PC-3 (cell line): ENCODE measurements at regions not wholly inside any gene's neighbourhood (a gene's known extent, or its start where the extent isn't known, plus 50 kb on each side); places are given as distances from the start of the nearest gene placed in this dataset.
A peak's percentile ranks its signal among the peaks of the same experiment; 100 is the strongest.

Experiments
- ATAC-seq: fragments of 200-7000 bp; cut with Tn5 transposase; 2 replicates; pipeline ENCODE4 v1.9.1; 2020; ENCODE audit warnings: mild to moderate bottlenecking, moderate library complexity
- BruUV-seq: library from RNA; stranded (reverse); fragments of 400-500 nt; replicated peaks from 2 replicates; lab custom pipeline; 2021; lab: Mats Ljungman, UMichigan
- CTCF ChIA-PET: fragments of 300-600 bp; sonication (Branson Sonifier 250); formaldehyde crosslinking; loops from one replicate; lab custom pipeline; 2022; ENCODE audit warnings: antibody characterized with exemption; lab: Charles Lee
- POLR2A ChIA-PET: fragments of 300-600 bp; sonication (Branson Sonifier 250); formaldehyde crosslinking; loops from one replicate; lab custom pipeline; 2022; ENCODE audit warnings: antibody characterized with exemption; ENCODE audit not compliant: unreplicated experiment; lab: Charles Lee
- DNase-seq: peaks from one replicate; pipeline ENCODE4 v3.0.0-alpha.2; 2015
- H2AFZ ChIP-seq: fragments of 300-600 bp; sonication (generic); 2 replicates; pipeline ENCODE4 v1.6.0; 2016; ENCODE audit warnings: antibody characterized with exemption, low read length
- H3F3A ChIP-seq: fragments of 300-600 bp; sonication (generic); one replicate; pipeline ENCODE4 v1.6.0; 2017; ENCODE audit warnings: antibody characterized with exemption, low read length, control low read depth, mild to moderate bottlenecking; ENCODE audit not compliant: unreplicated experiment
- H3K27ac ChIP-seq: fragments of 300-600 bp; sonication (generic); 2 replicates; pipeline ENCODE4 v1.5.1; 2016; ENCODE audit warnings: mild to moderate bottlenecking, low read length
- H3K27me3 ChIP-seq: fragments of 300-600 bp; sonication (generic); 2 replicates; pipeline ENCODE4 v1.6.1; 2016; ENCODE audit warnings: low read length, mixed read lengths
- H3K36me3 ChIP-seq: fragments of 300-600 bp; sonication (generic); 2 replicates; pipeline ENCODE4 v1.6.1; 2016; ENCODE audit warnings: low read depth, mixed run types, low read length, mixed read lengths
- H3K4me1 ChIP-seq: fragments of 300-600 bp; sonication (generic); 2 replicates; pipeline ENCODE4 v1.5.1; 2016; ENCODE audit warnings: low read length; ENCODE audit not compliant: insufficient read depth
- H3K4me2 ChIP-seq: fragments of 300-600 bp; sonication (generic); 2 replicates; pipeline ENCODE4 v1.6.0; 2016; ENCODE audit warnings: low read length
- H3K4me3 ChIP-seq: fragments of 300-600 bp; sonication (generic); 2 replicates; pipeline ENCODE4 v1.5.1; 2016; ENCODE audit warnings: mild to moderate bottlenecking, low read length, mixed read lengths
- H3K79me2 ChIP-seq: fragments of 300-600 bp; sonication (generic); 2 replicates; pipeline ENCODE4 v1.6.1; 2017; ENCODE audit warnings: low read length, mixed read lengths
- H3K9ac ChIP-seq: fragments of 300-600 bp; sonication (generic); 2 replicates; pipeline ENCODE4 v1.6.0; 2016; ENCODE audit warnings: mild to moderate bottlenecking, low read length
- H3K9me2 ChIP-seq: fragments of 300-600 bp; sonication (generic); replicated peaks from 2 replicates; pipeline ENCODE4 v1.6.1; 2016; ENCODE audit warnings: mixed run types, low read length, mixed read lengths
- H3K9me3 ChIP-seq: fragments of 300-600 bp; sonication (generic); 2 replicates; pipeline ENCODE4 v1.6.1; 2016; ENCODE audit warnings: low read length, mixed read lengths
- H4K20me1 ChIP-seq: fragments of 300-600 bp; sonication (generic); 2 replicates; pipeline ENCODE4 v1.6.1; 2016; ENCODE audit warnings: low read length, mixed read lengths
- CTCF ChIP-seq: fragments of 300-600 bp; sonication (generic); conservative IDR thresholded peaks from 2 replicates; pipeline ENCODE4 v1.5.1; 2017; ENCODE audit warnings: antibody characterized with exemption, low read depth, mild to moderate bottlenecking, low read length
- EZH2 ChIP-seq: fragments of 300-600 bp; sonication (generic); IDR thresholded peaks from one replicate; pipeline ENCODE4 v1.6.1; 2017; ENCODE audit warnings: antibody characterized with exemption, mild to moderate bottlenecking, low read length; ENCODE audit not compliant: unreplicated experiment
- EZH2phosphoT487 ChIP-seq: fragments of 300-600 bp; sonication (generic); IDR thresholded peaks from 2 replicates; pipeline ENCODE4 v1.6.1; 2018; ENCODE audit warnings: mild to moderate bottlenecking, antibody characterized with exemption, low read length, borderline replicate concordance
- intact Hi-C: fragments of 100-400 bp; cut with micrococcal nuclease; formaldehyde crosslinking; loops from 2 replicates; pipeline ENCODE4 v1.9.0; 2023

GRCh38 chr2:53562407-53562806, 205.2 kb upstream of the CHAC2 start:
- Histone ChIP-seq H4K20me1 (no peaks in the 10 kb centered on the region), H3K36me3 (no peaks in the 10 kb centered on the region), H2AFZ (no peak overlapping the region), H3K27me3 (no peaks in the 10 kb centered on the region), H3K4me1 (peaks cover 10% of the 10 kb centered on the region), H3K4me3 (no peak overlapping the region), H3K27ac (no peak overlapping the region), H3K9me2 (no peaks in the 10 kb centered on the region), H3K9ac (no peak overlapping the region), H3K9me3 (no peaks in the 10 kb centered on the region), H3F3A (no peaks in the 10 kb centered on the region), H3K4me2 (no peak overlapping the region), H3K79me2 (no peaks in the 10 kb centered on the region)
- POLR2A ChIA-PET, result no interaction called here
- ATAC-seq (no peak), DNase-seq (no peak)
- intact Hi-C loops, result no loop called here
- TF ChIP-seq CTCF (no peak), EZH2 (no peak), EZH2phosphoT487 (no peak)
- no TSS peak for BruUV-seq
- CTCF ChIA-PET, result no interaction called here

- no peak overlapping the region for H3K27ac ChIP-seq
- no TSS peak for BruUV-seq
- H3K4me1 ChIP-seq, result peaks cover 10% of the 10 kb centered on the region
- no peak for TF ChIP-seq CTCF
- TF ChIP-seq EZH2, result no peak
- no peak for TF ChIP-seq EZH2phosphoT487
- H3F3A ChIP-seq, result no peaks in the 10 kb centered on the region
- no peak for ATAC-seq
- H3K36me3 ChIP-seq, result no peaks in the 10 kb centered on the region
- no peaks in the 10 kb centered on the region for H3K27me3 ChIP-seq
- no peak overlapping the region for H3K9ac ChIP-seq
- no peak for DNase-seq
- H3K9me3 ChIP-seq, result no peaks in the 10 kb centered on the region
- H3K9me2 ChIP-seq, result no peaks in the 10 kb centered on the region
- H3K4me3 ChIP-seq, result no peak overlapping the region
- H2AFZ ChIP-seq, result no peak overlapping the region
- no peaks in the 10 kb centered on the region for H4K20me1 ChIP-seq
- POLR2A ChIA-PET, result interaction anchor here (0.6 kb wide), 1 partner anchor 114 kb away, joined by 8 read pairs; no protein-coding TSS in a partner anchor
- intact Hi-C loops, result no loop called here
- CTCF ChIA-PET, result no interaction called here
- H3K79me2 ChIP-seq, result no peaks in the 10 kb centered on the region
- H3K4me2 ChIP-seq, result no peak overlapping the region
Measured at GRCh38 chr2:53561155-53561554, 206.4 kb upstream of the CHAC2 start.

- Histone ChIP-seq H3K27ac (no peak overlapping the region), H3K4me2 (no peak overlapping the region), H2AFZ (no peak overlapping the region), H3F3A (no peaks in the 10 kb centered on the region), H3K9ac (no peak overlapping the region), H3K4me1 (peaks cover 10% of the 10 kb centered on the region), H3K79me2 (no peaks in the 10 kb centered on the region), H3K9me2 (no peaks in the 10 kb centered on the region), H3K36me3 (no peaks in the 10 kb centered on the region), H3K27me3 (no peaks in the 10 kb centered on the region), H3K4me3 (no peak overlapping the region), H3K9me3 (no peaks in the 10 kb centered on the region), H4K20me1 (no peaks in the 10 kb centered on the region)
- DNase-seq, result peak; percentile 80
- ATAC-seq, result peak; percentile 97
- ChIA-PET CTCF (no interaction called here), POLR2A (no interaction called here)
- BruUV-seq, result no TSS peak
- intact Hi-C loops, result no loop called here
- no peak for TF ChIP-seq CTCF
- TF ChIP-seq EZH2phosphoT487, result no peak
- no peak for TF ChIP-seq EZH2
Measured at GRCh38 chr2:53559302-53559966, 208.2 kb upstream of the CHAC2 start.
